ENCODE measurements at regions not wholly inside any gene's neighbourhood (a gene's known extent, or its start where the extent isn't known, plus 50 kb on each side); places are given as distances from the start of the nearest gene placed in this dataset.

GRCh38 chr18:40559556-40559955 lies 1395.5 kb upstream of the PIK3C3 start:
- Histone ChIP-seq H3K56ac (replicated peaks; ENCODE audit: insufficient read length, low read depth, low read length) (no peak overlapping the region), H4K8ac (ENCODE audit: extremely low read depth, insufficient read depth, low read length) (no peak overlapping the region), H3K27me3 (replicated peaks in 1 of 4; ENCODE audit: control insufficient read depth in 3 of 4, extremely low read depth in 1 of 4, insufficient read depth in 3 of 4, low read length in 3 of 4) (no peaks in the 10 kb centered on the region), H2BK12ac (ENCODE audit: low read depth, low read length) (no peak overlapping the region), H3K18ac (ENCODE audit: extremely low read depth, low read length) (no peak overlapping the region), H2BK120ac (replicated peaks; ENCODE audit: low read depth, low read length) (no peak overlapping the region), H3K14ac (ENCODE audit: insufficient read length) (no peak overlapping the region), H3K23me2 (ENCODE audit: low read depth, low read length) (no peaks in the 10 kb centered on the region), H3K79me2 (ENCODE audit: control insufficient read depth in 1 of 2, insufficient read depth in 2 of 2, low read length in 2 of 2) (no peaks in the 10 kb centered on the region), H3K79me1 (ENCODE audit: low read depth, low read length) (no peaks in the 10 kb centered on the region), H4K20me1 (replicated peaks in 1 of 2; ENCODE audit: control insufficient read depth in 1 of 2, insufficient read depth in 2 of 2, low read length in 2 of 2) (no peaks in the 10 kb centered on the region), H2AK5ac (ENCODE audit: low read depth, low read length) (no peak overlapping the region), H3K36me3 (ENCODE audit: control insufficient read depth in 2 of 4, insufficient read depth in 4 of 4, low read length in 3 of 4) (no peaks in the 10 kb centered on the region), H3K9ac (replicated peaks in 1 of 4; ENCODE audit: extremely low read depth in 1 of 4, low read depth in 3 of 4, low read length in 3 of 4) (no peak overlapping the region), H2BK5ac (ENCODE audit: low read depth, low read length) (no peak overlapping the region), H3K9me3 (ENCODE audit: insufficient read depth in 2 of 2, low read depth in 1 of 2, low read length in 1 of 2) (no peaks in the 10 kb centered on the region), H4K5ac (ENCODE audit: insufficient read length, low read depth, low read length) (no peak overlapping the region), H2BK20ac (ENCODE audit: low read length) (no peak overlapping the region), H2BK15ac (ENCODE audit: low read length) (no peak overlapping the region), H3K4ac (replicated peaks; ENCODE audit: insufficient read length, low read depth, low read length) (no peak overlapping the region), H3K4me1 (replicated peaks in 1 of 4; ENCODE audit: control insufficient read depth in 3 of 4, insufficient read depth in 4 of 4, low read length in 3 of 4) (no peaks in the 10 kb centered on the region), H3K4me2 (ENCODE audit: insufficient read depth in 1 of 2, low read depth in 2 of 2, low read length in 2 of 2) (no peak overlapping the region), H2AFZ (ENCODE audit: low read length) (no peak overlapping the region), H3K23ac (ENCODE audit: insufficient read length) (no peak overlapping the region), H3K4me3 (ENCODE audit: extremely low read depth in 1 of 4, insufficient read depth in 2 of 4, low read depth in 3 of 4, low read length in 4 of 4) (no peak overlapping the region), H4K91ac (replicated peaks; ENCODE audit: insufficient read length, low read length) (no peak overlapping the region), H3K27ac (ENCODE audit: low read depth, low read length) (no peak overlapping the region)
- TF ChIP-seq MAFK (IDR thresholded peaks at IDR 0.05; ENCODE audit: low read depth, low read length): no peak
- no peak for TF ChIP-seq MAX (IDR thresholded peaks at IDR 0.05)
- TF ChIP-seq SIN3A (conservative IDR thresholded peaks at IDR 0.05 in 1 of 2, IDR thresholded peaks at IDR 0.05 in 1 of 2; ENCODE audit: low read depth in 1 of 2, low read length in 2 of 2): no peak
- TF ChIP-seq GABPA (IDR thresholded peaks at IDR 0.05; ENCODE audit: borderline replicate concordance, insufficient read depth, low read length): no peak
- TF ChIP-seq ZNF274 (IDR thresholded peaks at IDR 0.05; ENCODE audit: borderline replicate concordance, extremely low read depth, low read length): no peak
- WGBS, 2 experiments (ENCODE audit: extremely low coverage in 1 of 2, insufficient coverage in 1 of 2, insufficient read length in 1 of 2, insufficient replicate concordance in 2 of 2, low coverage in 1 of 2, low lambda C conversion rate in 2 of 2, missing lambda C conversion rate in 1 of 2): 96% methylated on average over 3 of the region's 3 CpGs; no CpG with 5 or more reads in 1 of the 2 experiments
- FAIRE-seq (no peak), DNase-seq (ENCODE audit: low read depth in 1 of 2, low spot score in 2 of 2) (no peak)
- ChIA-PET POLR2A (ENCODE audit: partially characterized antibody) (no interaction called here), CTCF (ENCODE audit: partially characterized antibody) (interaction anchor here (0.7 kb wide), 1 partner anchor 376 kb away, joined by 3 read pairs; no protein-coding TSS in a partner anchor)

All from H1 (cell line).